ENCODE measurements at regions not wholly inside any gene's neighbourhood (a gene's known extent, or its start where the extent isn't known, plus 50 kb on each side); places are given as distances from the start of the nearest gene placed in this dataset.

DNA sequence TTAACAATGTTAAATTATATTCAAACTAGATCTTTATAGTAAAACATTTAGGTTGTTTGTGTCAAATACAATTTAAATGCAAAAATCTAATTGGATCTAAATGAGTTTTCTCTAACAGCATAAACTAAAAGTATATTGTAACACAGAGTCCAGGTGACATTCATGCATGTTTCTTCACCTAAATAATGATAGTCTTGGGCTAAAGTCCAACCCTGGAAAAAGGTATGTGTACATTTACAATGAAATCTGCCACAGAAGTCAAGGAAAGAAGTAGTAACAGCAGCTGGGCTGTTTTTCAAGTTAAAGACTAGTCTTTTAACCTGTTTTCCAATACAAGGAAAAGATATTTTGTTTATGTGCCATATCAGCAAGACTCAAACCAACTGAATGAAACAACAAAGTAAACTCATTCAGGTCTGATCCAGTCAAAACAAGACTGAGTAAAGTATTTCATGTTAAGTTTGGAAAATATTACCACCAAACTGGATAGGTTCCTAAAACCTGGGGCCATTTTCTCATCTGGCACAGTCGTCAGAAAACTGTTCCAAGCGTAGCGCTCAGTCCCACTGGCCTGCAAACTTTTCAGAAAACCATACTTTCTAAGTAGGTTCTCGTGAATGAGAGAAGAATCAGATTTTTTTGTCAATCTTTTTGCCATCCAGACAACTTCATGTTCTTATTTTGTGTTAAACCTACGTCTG is 349.2 kb downstream of the HGF start:
- Histone ChIP-seq H2BK120ac (ENCODE audit: low read depth, low read length) (no peak overlapping the region), H2BK15ac (ENCODE audit: low read length) (no peak overlapping the region), H3K36me3 (replicated peaks in 1 of 2; ENCODE audit: control insufficient read depth in 2 of 2, insufficient read depth in 2 of 2, low read length in 2 of 2) (no peaks in the 10 kb centered on the region), H3K4me1 (ENCODE audit: control insufficient read depth in 2 of 2, insufficient read depth in 1 of 2, low read depth in 1 of 2, low read length in 2 of 2) (no peaks in the 10 kb centered on the region), H2AFZ (ENCODE audit: low read length) (no peak overlapping the region), H3K4me2 (ENCODE audit: insufficient read depth, low read length, poor library complexity, severe bottlenecking) (no peak overlapping the region), H3K79me1 (ENCODE audit: low read depth, low read length) (no peaks in the 10 kb centered on the region), H2BK12ac (ENCODE audit: low read length) (no peak overlapping the region), H2AK5ac (ENCODE audit: low read depth, low read length) (no peak overlapping the region), H4K91ac (ENCODE audit: low read depth, low read length, poor library complexity) (no peak overlapping the region), H3K14ac (ENCODE audit: low read length) (no peak overlapping the region), H3K27ac (replicated peaks; ENCODE audit: low read length) (no peak overlapping the region), H3K23ac (ENCODE audit: low read depth, low read length, poor library complexity) (no peak overlapping the region), H3K18ac (ENCODE audit: low read length) (no peak overlapping the region), H3K4me3 (ENCODE audit: low read length in 2 of 2) (no peak overlapping the region), H3K9ac (ENCODE audit: low read depth, low read length, poor library complexity) (no peak overlapping the region), H4K8ac (ENCODE audit: low read depth, low read length) (no peak overlapping the region), H3K27me3 (ENCODE audit: control insufficient read depth in 3 of 3, insufficient read depth in 3 of 3, low read depth in 1 of 3, low read length in 3 of 3) (no peaks in the 10 kb centered on the region), H3K4ac (ENCODE audit: low read length) (no peak overlapping the region), H2BK5ac (ENCODE audit: low read length) (no peak overlapping the region), H3K9me3 (replicated peaks in 1 of 2; ENCODE audit: control insufficient read depth in 2 of 2, insufficient read depth in 1 of 2, low read depth in 1 of 2, low read length in 2 of 2) (no peaks in the 10 kb centered on the region)
- DNase-seq (ENCODE audit: low spot score): no peak
- WGBS, 2 donors (ENCODE audit: extremely low coverage in 2 of 2, insufficient read length in 2 of 2, insufficient replicate concordance in 1 of 2): no CpG with 5 or more reads among the region's 5 CpGs

DNA sequence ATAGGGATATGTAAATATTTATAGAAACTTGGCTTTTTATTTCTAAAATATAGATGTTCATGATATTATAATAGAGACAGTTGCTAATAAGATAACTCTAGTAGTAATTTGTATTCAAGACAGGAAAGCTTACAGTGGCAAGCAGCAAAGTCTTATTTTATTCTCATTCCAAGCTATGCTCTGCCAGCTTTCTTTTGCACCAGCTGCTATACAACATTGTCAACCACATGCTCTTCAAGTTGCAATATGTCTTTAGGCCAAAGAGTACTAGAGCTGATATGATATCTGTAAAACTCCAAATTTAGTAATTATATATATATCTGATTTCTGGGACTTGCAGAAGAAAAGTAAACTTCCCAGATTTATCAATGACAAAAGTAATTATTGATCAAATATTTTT is 350.1 kb downstream of the HGF start:
- Histone ChIP-seq H4K8ac (ENCODE audit: low read depth, low read length) (no peak overlapping the region), H3K4ac (ENCODE audit: low read length) (no peak overlapping the region), H3K79me1 (ENCODE audit: low read depth, low read length) (no peaks in the 10 kb centered on the region), H3K14ac (ENCODE audit: low read length) (no peak overlapping the region), H3K27me3 (ENCODE audit: control insufficient read depth in 3 of 3, insufficient read depth in 3 of 3, low read depth in 1 of 3, low read length in 3 of 3) (no peaks in the 10 kb centered on the region), H3K9ac (ENCODE audit: low read depth, low read length, poor library complexity) (no peak overlapping the region), H4K91ac (ENCODE audit: low read depth, low read length, poor library complexity) (no peak overlapping the region), H2AK5ac (ENCODE audit: low read depth, low read length) (no peak overlapping the region), H2BK5ac (ENCODE audit: low read length) (no peak overlapping the region), H3K23ac (ENCODE audit: low read depth, low read length, poor library complexity) (no peak overlapping the region), H3K4me1 (ENCODE audit: control insufficient read depth in 2 of 2, insufficient read depth in 1 of 2, low read depth in 1 of 2, low read length in 2 of 2) (no peaks in the 10 kb centered on the region), H2AFZ (ENCODE audit: low read length) (no peak overlapping the region), H3K4me2 (ENCODE audit: insufficient read depth, low read length, poor library complexity, severe bottlenecking) (no peak overlapping the region), H3K9me3 (replicated peaks in 1 of 2; ENCODE audit: control insufficient read depth in 2 of 2, insufficient read depth in 1 of 2, low read depth in 1 of 2, low read length in 2 of 2) (no peaks in the 10 kb centered on the region), H2BK12ac (ENCODE audit: low read length) (no peak overlapping the region), H2BK15ac (ENCODE audit: low read length) (no peak overlapping the region), H3K27ac (replicated peaks; ENCODE audit: low read length) (no peak overlapping the region), H2BK120ac (ENCODE audit: low read depth, low read length) (no peak overlapping the region), H3K18ac (ENCODE audit: low read length) (no peak overlapping the region), H3K36me3 (replicated peaks in 1 of 2; ENCODE audit: control insufficient read depth in 2 of 2, insufficient read depth in 2 of 2, low read length in 2 of 2) (no peaks in the 10 kb centered on the region), H3K4me3 (ENCODE audit: low read length in 2 of 2) (no peak overlapping the region)
- no peak for DNase-seq (ENCODE audit: low spot score)

GRCh38 chr7:81416659-81417058 is 353.2 kb downstream of the HGF start:
- Histone ChIP-seq H3K79me1 (ENCODE audit: low read depth, low read length) (no peaks in the 10 kb centered on the region), H3K4me3 (ENCODE audit: low read length in 2 of 2) (no peak overlapping the region), H2AFZ (ENCODE audit: low read length) (no peak overlapping the region), H3K18ac (ENCODE audit: low read length) (no peak overlapping the region), H3K14ac (ENCODE audit: low read length) (no peak overlapping the region), H2BK12ac (ENCODE audit: low read length) (no peak overlapping the region), H2BK5ac (ENCODE audit: low read length) (no peak overlapping the region), H4K8ac (ENCODE audit: low read depth, low read length) (no peak overlapping the region), H2BK15ac (ENCODE audit: low read length) (no peak overlapping the region), H2AK5ac (ENCODE audit: low read depth, low read length) (no peak overlapping the region), H3K4ac (ENCODE audit: low read length) (no peak overlapping the region), H3K23ac (ENCODE audit: low read depth, low read length, poor library complexity) (no peak overlapping the region), H3K9ac (ENCODE audit: low read depth, low read length, poor library complexity) (no peak overlapping the region), H3K4me1 (ENCODE audit: control insufficient read depth in 2 of 2, insufficient read depth in 1 of 2, low read depth in 1 of 2, low read length in 2 of 2) (no peaks in the 10 kb centered on the region), H3K9me3 (replicated peaks in 1 of 2; ENCODE audit: control insufficient read depth in 2 of 2, insufficient read depth in 1 of 2, low read depth in 1 of 2, low read length in 2 of 2) (no peaks in the 10 kb centered on the region), H3K36me3 (replicated peaks in 1 of 2; ENCODE audit: control insufficient read depth in 2 of 2, insufficient read depth in 2 of 2, low read length in 2 of 2) (no peaks in the 10 kb centered on the region), H3K4me2 (ENCODE audit: insufficient read depth, low read length, poor library complexity, severe bottlenecking) (no peak overlapping the region), H4K91ac (ENCODE audit: low read depth, low read length, poor library complexity) (no peak overlapping the region), H3K27ac (replicated peaks; ENCODE audit: low read length) (no peak overlapping the region), H2BK120ac (ENCODE audit: low read depth, low read length) (no peak overlapping the region), H3K27me3 (ENCODE audit: control insufficient read depth in 3 of 3, insufficient read depth in 3 of 3, low read depth in 1 of 3, low read length in 3 of 3) (no peaks in the 10 kb centered on the region)
- no CpG with 5 or more reads among the region's 1 CpG for WGBS, 2 donors (ENCODE audit: extremely low coverage in 2 of 2, insufficient read length in 2 of 2, insufficient replicate concordance in 1 of 2)
- no peak for DNase-seq (ENCODE audit: low spot score)

DNA sequence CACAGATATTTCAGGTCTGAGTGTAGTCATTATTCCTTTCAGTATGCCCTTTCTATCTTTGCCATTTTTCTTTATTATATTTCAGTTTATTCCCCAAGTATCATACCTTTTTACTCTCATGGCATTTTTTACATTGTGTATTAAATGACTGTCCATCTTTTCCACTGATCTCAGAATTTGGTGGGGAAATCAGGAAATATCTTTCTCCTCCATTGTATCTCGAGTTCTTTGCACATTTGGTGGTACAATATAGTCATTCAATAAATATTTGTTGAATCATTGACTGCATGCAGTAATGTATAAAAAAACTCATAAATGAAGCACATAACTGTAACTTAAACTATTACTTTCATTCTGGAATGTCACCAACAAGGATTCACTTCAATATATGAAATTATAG is 354.7 kb downstream of the HGF start:
- Histone ChIP-seq H2BK15ac (ENCODE audit: low read length) (no peak overlapping the region), H3K18ac (ENCODE audit: low read length) (no peak overlapping the region), H3K4ac (ENCODE audit: low read length) (no peak overlapping the region), H3K23ac (ENCODE audit: low read depth, low read length, poor library complexity) (no peak overlapping the region), H3K27ac (replicated peaks; ENCODE audit: low read length) (no peak overlapping the region), H3K4me2 (ENCODE audit: insufficient read depth, low read length, poor library complexity, severe bottlenecking) (no peak overlapping the region), H3K4me3 (ENCODE audit: low read length in 2 of 2) (no peak overlapping the region), H3K14ac (ENCODE audit: low read length) (no peak overlapping the region), H3K27me3 (ENCODE audit: control insufficient read depth in 3 of 3, insufficient read depth in 3 of 3, low read depth in 1 of 3, low read length in 3 of 3) (no peaks in the 10 kb centered on the region), H3K9ac (ENCODE audit: low read depth, low read length, poor library complexity) (no peak overlapping the region), H2AK5ac (ENCODE audit: low read depth, low read length) (no peak overlapping the region), H2BK5ac (ENCODE audit: low read length) (no peak overlapping the region), H2BK12ac (ENCODE audit: low read length) (no peak overlapping the region), H4K8ac (ENCODE audit: low read depth, low read length) (no peak overlapping the region), H3K4me1 (ENCODE audit: control insufficient read depth in 2 of 2, insufficient read depth in 1 of 2, low read depth in 1 of 2, low read length in 2 of 2) (no peaks in the 10 kb centered on the region), H4K91ac (ENCODE audit: low read depth, low read length, poor library complexity) (no peak overlapping the region), H3K36me3 (replicated peaks in 1 of 2; ENCODE audit: control insufficient read depth in 2 of 2, insufficient read depth in 2 of 2, low read length in 2 of 2) (no peaks in the 10 kb centered on the region), H3K9me3 (replicated peaks in 1 of 2; ENCODE audit: control insufficient read depth in 2 of 2, insufficient read depth in 1 of 2, low read depth in 1 of 2, low read length in 2 of 2) (no peaks in the 10 kb centered on the region), H2AFZ (ENCODE audit: low read length) (no peak overlapping the region), H2BK120ac (ENCODE audit: low read depth, low read length) (no peak overlapping the region), H3K79me1 (ENCODE audit: low read depth, low read length) (no peaks in the 10 kb centered on the region)
- no CpG with 5 or more reads among the region's 1 CpG for WGBS, 2 donors (ENCODE audit: extremely low coverage in 2 of 2, insufficient read length in 2 of 2, insufficient replicate concordance in 1 of 2)
- DNase-seq (ENCODE audit: low spot score): no peak

All from neuronal stem cell (in vitro differentiated cells).